ENCODE measurements at regions not wholly inside any gene's neighbourhood (a gene's known extent, or its start where the extent isn't known, plus 50 kb on each side); places are given as distances from the start of the nearest gene placed in this dataset.

GRCh38 chr12:62098132-62098531, 162.1 kb upstream of the USP15 start:
- no peak for DNase-seq (ENCODE audit: low read depth in 2 of 2)

GRCh38 chr12:62103748-62104147, 156.5 kb upstream of the USP15 start:
- no peak for DNase-seq (ENCODE audit: low read depth in 2 of 2)

GRCh38 chr12:62106547-62107185, 153.5 kb upstream of the USP15 start:
- no peak for DNase-seq (ENCODE audit: low read depth in 2 of 2)

- no peak for DNase-seq (ENCODE audit: low read depth in 2 of 2)
Measured at GRCh38 chr12:62113366-62114011, 146.7 kb upstream of the USP15 start.

GRCh38 chr12:62116986-62117385, 143.2 kb upstream of the USP15 start:
- no peak for DNase-seq (ENCODE audit: low read depth in 2 of 2)

GRCh38 chr12:62123721-62124203, 136.4 kb upstream of the USP15 start:
- DNase-seq (ENCODE audit: low read depth in 2 of 2) = peak; percentile 15 to 21

GRCh38 chr12:62127516-62127915, 132.7 kb upstream of the USP15 start:
- DNase-seq (ENCODE audit: low read depth in 2 of 2) = no peak

GRCh38 chr12:62128175-62128975, 131.8 kb upstream of the USP15 start:
- no peak for DNase-seq (ENCODE audit: low read depth in 2 of 2)

- no peak for DNase-seq (ENCODE audit: low read depth in 2 of 2)
Measured at GRCh38 chr12:62129291-62129690, 130.9 kb upstream of the USP15 start.

- DNase-seq (ENCODE audit: low read depth in 2 of 2) = no peak
Measured at GRCh38 chr12:62130402-62130801, 129.8 kb upstream of the USP15 start.

GRCh38 chr12:62130834-62131552, 129.2 kb upstream of the USP15 start:
- DNase-seq (ENCODE audit: low read depth in 2 of 2) = no peak

- no peak for DNase-seq (ENCODE audit: low read depth in 2 of 2)
Measured at GRCh38 chr12:62133440-62133839, 126.8 kb upstream of the USP15 start.

- DNase-seq (ENCODE audit: low read depth in 2 of 2) = no peak
Measured at GRCh38 chr12:62135553-62136200, 124.5 kb upstream of the USP15 start.

- no peak for DNase-seq (ENCODE audit: low read depth in 2 of 2)
Measured at GRCh38 chr12:62136496-62136895, 123.7 kb upstream of the USP15 start.

GRCh38 chr12:62138527-62138926, 121.7 kb upstream of the USP15 start:
- DNase-seq (ENCODE audit: low read depth in 2 of 2) = no peak

- no peak for DNase-seq (ENCODE audit: low read depth in 2 of 2)
Measured at GRCh38 chr12:62146318-62146717, 113.9 kb upstream of the USP15 start.

GRCh38 chr12:62158013-62158412, 102.2 kb upstream of the USP15 start:
- DNase-seq (ENCODE audit: low read depth in 2 of 2) = no peak

GRCh38 chr12:62158461-62159360, 101.5 kb upstream of the USP15 start:
- DNase-seq (ENCODE audit: low read depth in 2 of 2) = no peak

- DNase-seq (ENCODE audit: low read depth in 2 of 2) = no peak
Measured at GRCh38 chr12:62162214-62162613, 98.0 kb upstream of the USP15 start.

GRCh38 chr12:62163368-62163767, 96.8 kb upstream of the USP15 start:
- no peak for DNase-seq (ENCODE audit: low read depth in 2 of 2)

GRCh38 chr12:62164036-62164435, 96.2 kb upstream of the USP15 start:
- no peak for DNase-seq (ENCODE audit: low read depth in 2 of 2)

Measured in fibroblast of skin of left quadriceps (primary cell).